Endothelial cell of umbilical vein (primary cell): ENCODE measurements at regions not wholly inside any gene's neighbourhood (a gene's known extent, or its start where the extent isn't known, plus 50 kb on each side); places are given as distances from the start of the nearest gene placed in this dataset.

Experiments
- BruUV-seq: library from RNA; stranded (reverse); fragments of 400-500 nt; replicated peaks from 2 replicates; lab custom pipeline; 2021; lab: Mats Ljungman, UMichigan
- CTCF ChIA-PET: fragments of 300-600, 350-600 bp; sonication (Branson Sonifier 250); formaldehyde crosslinking; loops from one replicate; lab custom pipeline; 2021; ENCODE audit warnings: antibody characterized with exemption, inconsistent platforms; lab: Charles Lee
- POLR2A ChIA-PET: fragments of 300-600, 350-600 bp; sonication (Branson Sonifier 250); formaldehyde crosslinking; loops from one replicate; lab custom pipeline; 2021; ENCODE audit warnings: antibody characterized with exemption, inconsistent platforms; lab: Charles Lee
- DNase-seq: peaks from one replicate; pipeline ENCODE4 v3.0.0-alpha.2; 2011; ENCODE audit warnings: low read depth, low spot score
- FAIRE-seq: peaks from 2 replicates; lab custom pipeline; 2011; peaks lifted over from hg19 to GRCh38; lab: Jason Lieb, UNC
- H2AFZ ChIP-seq: 2 replicates; pipeline ENCODE4 v1.6.0; 2012; ENCODE audit warnings: low read depth, low read length, control low read depth, inconsistent platforms
- H3K27ac ChIP-seq: 2 replicates; pipeline ENCODE4 v1.5.1; 2011; ENCODE audit warnings: low read depth, mild to moderate bottlenecking, control low read depth, low read length, moderate library complexity; ENCODE audit not compliant: insufficient read depth
- H3K27me3 ChIP-seq, 2 experiments: 2 replicates each; pipeline versions ENCODE4 v1.6.0 to v1.6.1; 2011; ENCODE audit warnings: low read length in 2 of 2, mixed read lengths in 1 of 2; ENCODE audit not compliant: control insufficient read depth in 2 of 2, insufficient read depth in 2 of 2
- H3K36me3 ChIP-seq, 2 experiments: 2 replicates in 1 of 2; 3 replicates in 1 of 2; pipeline ENCODE4 v1.5.1; 2011; ENCODE audit warnings: low read length in 2 of 2, mild to moderate bottlenecking in 1 of 2, moderate library complexity in 1 of 2; ENCODE audit not compliant: control insufficient read depth in 2 of 2, insufficient read depth in 2 of 2; ENCODE audit errors: extremely low read depth in 1 of 2
- H3K4me1 ChIP-seq: 3 replicates; pipeline ENCODE4 v1.5.1; 2011; ENCODE audit warnings: mild to moderate bottlenecking, low read length; ENCODE audit not compliant: control insufficient read depth, insufficient read depth; ENCODE audit errors: extremely low read depth
- H3K4me2 ChIP-seq: 2 replicates; pipeline ENCODE4 v1.6.1; 2011; ENCODE audit warnings: low read length, control low read depth, mixed read lengths; ENCODE audit not compliant: insufficient read depth
- H3K4me3 ChIP-seq, 3 experiments: fragments of 200-600 bp in 1 of 3; sonication (generic), shearing (Covaris generic) in 1 of 3; replicated peaks in 1 of 3; 2 replicates each; pipeline ENCODE4 v1.5.1; 2011 to 2016; ENCODE audit warnings: control low read depth in 3 of 3, low read length in 3 of 3, mild to moderate bottlenecking in 2 of 3, inconsistent platforms in 1 of 3, low read depth in 1 of 3, moderate library complexity in 1 of 3; ENCODE audit not compliant: insufficient read depth in 1 of 3
- H3K79me2 ChIP-seq: 2 replicates; pipeline ENCODE4 v1.6.0; 2012; ENCODE audit warnings: low read length, inconsistent platforms; ENCODE audit not compliant: control insufficient read depth, insufficient read depth
- H3K9ac ChIP-seq: replicated peaks from 2 replicates; pipeline ENCODE3; 2011; ENCODE audit warnings: low read length, control low read depth; ENCODE audit not compliant: insufficient read depth; ENCODE audit errors: extremely low read depth
- H3K9me1 ChIP-seq: replicated peaks from 3 replicates; pipeline ENCODE4 v1.6.0; 2011; ENCODE audit warnings: mild to moderate bottlenecking, low read length; ENCODE audit not compliant: control insufficient read depth, insufficient read depth; ENCODE audit errors: extremely low read depth
- H3K9me3 ChIP-seq: replicated peaks from 2 replicates; pipeline ENCODE4 v1.5.1; 2012; ENCODE audit warnings: low read length, inconsistent platforms; ENCODE audit not compliant: control insufficient read depth, insufficient read depth
- H4K20me1 ChIP-seq: replicated peaks from 2 replicates; pipeline ENCODE3; 2011; ENCODE audit warnings: mild to moderate bottlenecking, low read length; ENCODE audit not compliant: control insufficient read depth, insufficient read depth; ENCODE audit errors: extremely low read depth
- CTCF ChIP-seq, 2 donors: IDR thresholded peaks; 1 replicate in 1 of 2; 2 replicates in 1 of 2; pipeline ENCODE4 v1.5.1; 2011; ENCODE audit warnings: low read length in 2 of 2, mild to moderate bottlenecking in 2 of 2, moderate library complexity in 2 of 2, control low read depth in 1 of 2, inconsistent platforms in 1 of 2, low read depth in 1 of 2; ENCODE audit not compliant: insufficient read depth in 1 of 2; ENCODE audit errors: extremely low read depth in 1 of 2
- EZH2 ChIP-seq: IDR thresholded peaks from 2 replicates; pipeline ENCODE4 v1.6.1; 2012; ENCODE audit warnings: borderline replicate concordance, low read depth, mild to moderate bottlenecking, moderate library complexity, low read length, inconsistent platforms; ENCODE audit not compliant: severe bottlenecking
- FOS ChIP-seq: IDR thresholded peaks from 2 replicates; pipeline ENCODE4 v1.6.1; 2011; ENCODE audit warnings: mild to moderate bottlenecking, low read length, moderate library complexity, borderline replicate concordance; ENCODE audit not compliant: insufficient read depth
- GATA2 ChIP-seq: IDR thresholded peaks from 2 replicates; pipeline ENCODE4 v1.7.0; 2011; ENCODE audit warnings: low read depth, mild to moderate bottlenecking, moderate library complexity, mixed read lengths, low read length; ENCODE audit not compliant: insufficient read length, insufficient read depth
- JUN ChIP-seq: IDR thresholded peaks from 2 replicates; pipeline ENCODE4 v1.6.1; 2011; ENCODE audit warnings: borderline replicate concordance, low read depth; ENCODE audit not compliant: insufficient read length, insufficient read depth
- MAX ChIP-seq: IDR thresholded peaks from 2 replicates; pipeline ENCODE4 v1.6.1; 2011; ENCODE audit not compliant: insufficient read depth, insufficient read length
- MYC ChIP-seq: IDR thresholded peaks from one replicate; pipeline ENCODE4 v1.6.1; 2011; ENCODE audit warnings: mild to moderate bottlenecking, low read depth, low read length
- POLR2A ChIP-seq: IDR thresholded peaks from 2 replicates; pipeline ENCODE4 v1.6.1; 2012; ENCODE audit warnings: low read depth, mild to moderate bottlenecking, control low read depth, low read length
- POLR2AphosphoS5 ChIP-seq: IDR thresholded peaks from 2 replicates; pipeline ENCODE4 v1.6.1; 2012; ENCODE audit warnings: low read depth, mild to moderate bottlenecking, control low read depth, low read length, moderate library complexity; ENCODE audit not compliant: insufficient read depth
- dilution Hi-C: fragments of 300-500 bp; cut with MboI; formaldehyde crosslinking; loops from one replicate; pipeline ENCODE4 v1.15.0; 2019; ENCODE audit warnings: low sequenced_read_pairs; ENCODE audit not compliant: extremely low pct_ligation_motif_present
- intact Hi-C: fragments of 100-400 bp; cut with micrococcal nuclease; formaldehyde crosslinking; loops from one replicate; pipeline ENCODE4 v1.10.0; 2022

- no TSS peak for BruUV-seq
- Histone ChIP-seq H3K4me2 (no peak overlapping the region), H3K9ac (no peak overlapping the region), H3K4me3 (no peak overlapping the region), H3K79me2 (no peaks in the 10 kb centered on the region), H3K4me1 (no peaks in the 10 kb centered on the region), H2AFZ (no peak overlapping the region), H3K9me3 (no peaks in the 10 kb centered on the region), H3K36me3 (no peaks in the 10 kb centered on the region), H3K27ac (no peak overlapping the region), H3K27me3 (no peaks in the 10 kb centered on the region), H3K9me1 (no peaks in the 10 kb centered on the region), H4K20me1 (no peaks in the 10 kb centered on the region)
- CTCF ChIA-PET: no interaction called here
- FAIRE-seq: no peak
- dilution Hi-C loops: no loop called here
- POLR2A ChIA-PET: no interaction called here
- intact Hi-C loops: no loop called here
- DNase-seq: no peak
- TF ChIP-seq GATA2: no peak
- TF ChIP-seq POLR2A: no peak
- TF ChIP-seq MYC: no peak
- TF ChIP-seq MAX: no peak
- TF ChIP-seq JUN: no peak
- no peak for TF ChIP-seq CTCF (IDR thresholded peaks at IDR 0.05; ENCODE audit: extremely low read depth in 1 of 2, insufficient read depth in 1 of 2, low read depth in 1 of 2, low read length in 2 of 2)
- no peak for TF ChIP-seq POLR2AphosphoS5
- no peak for TF ChIP-seq FOS
- no peak for TF ChIP-seq EZH2
These were observed 76.5 kb upstream of the GRIN2B start for GRCh38 chr12:14057895-14058294.
